Vagina (tissue), 2 donors: ENCODE measurements at regions not wholly inside any gene's neighbourhood (a gene's known extent, or its start where the extent isn't known, plus 50 kb on each side); places are given as distances from the start of the nearest gene placed in this dataset.

Source experiments
- DNase-seq, 2 donors: peaks; one replicate each; pipeline ENCODE4 v3.0.0-alpha.2; 2017; ENCODE audit errors: extremely low spot score in 2 of 2
- H3K27ac ChIP-seq: fragments of 200-600 bp; sonication (generic); one replicate; pipeline ENCODE4 v1.5.1; 2019
- H3K27me3 ChIP-seq: fragments of 200-600 bp; sonication (generic); one replicate; pipeline ENCODE4 v1.5.1; 2019
- H3K36me3 ChIP-seq, 2 donors: fragments of 200-600 bp; sonication (generic); one replicate each; pipeline ENCODE4 v1.5.1; 2017 to 2019
- H3K4me1 ChIP-seq: fragments of 200-600 bp; sonication (generic); one replicate; pipeline ENCODE4 v1.5.1; 2019
- H3K4me3 ChIP-seq, 2 donors: fragments of 200-600 bp; sonication (generic); 1 replicate in 1 of 2; 2 replicates in 1 of 2; pipeline ENCODE4 v1.5.1; 2016 to 2019
- H3K9me3 ChIP-seq: fragments of 200-600 bp; sonication (generic); one replicate; pipeline ENCODE4 v1.5.1; 2019
- CTCF ChIP-seq, 3 experiments: fragments of 450-650 bp in 2 of 3; fragments of 200-600 bp in 1 of 3; sonication (generic) in 1 of 3; IDR thresholded peaks; one replicate each; pipeline ENCODE4 v1.5.1; 2017 to 2019; ENCODE audit warnings: antibody characterized with exemption in 3 of 3, mild to moderate bottlenecking in 2 of 3, moderate library complexity in 2 of 3
- POLR2A ChIP-seq, 2 donors: fragments of 450-650 bp; IDR thresholded peaks; one replicate each; pipeline ENCODE4 v1.6.1; 2017; ENCODE audit warnings: antibody characterized with exemption in 2 of 2, mild to moderate bottlenecking in 2 of 2, moderate library complexity in 2 of 2
- POLR2AphosphoS5 ChIP-seq, 2 donors: sonication (generic); formaldehyde crosslinking; IDR thresholded peaks; one replicate each; pipeline ENCODE4 v1.9.0; 2017; ENCODE audit warnings: antibody characterized with exemption in 2 of 2, mild to moderate bottlenecking in 2 of 2, low read depth in 1 of 2; ENCODE audit not compliant: insufficient read depth in 1 of 2
- intact Hi-C: fragments of 100-400 bp; cut with DNase I; formaldehyde crosslinking; loops from one replicate; pipeline ENCODE4 v1.15.1; 2023

- Histone ChIP-seq H3K4me3 (no peak overlapping the region), H3K9me3 (no peaks in the 10 kb centered on the region), H3K4me1 (no peaks in the 10 kb centered on the region), H3K27me3 (no peaks in the 10 kb centered on the region), H3K27ac (no peak overlapping the region), H3K36me3 (no peaks in the 10 kb centered on the region)
- no peak for DNase-seq
- no peak for TF ChIP-seq POLR2AphosphoS5 (IDR thresholded peaks at IDR 0.05; ENCODE audit: insufficient read depth in 1 of 2, low read depth in 1 of 2)
- no peak for TF ChIP-seq CTCF (IDR thresholded peaks at IDR 0.05)
- no peak for TF ChIP-seq POLR2A (IDR thresholded peaks at IDR 0.05)
- intact Hi-C loops = no loop called here
These were observed 610.0 kb upstream of the LMO3 start for GRCh38 chr12:17215759-17216570.

- H3K9me3 ChIP-seq = no peaks in the 10 kb centered on the region
- H3K27ac ChIP-seq = no peak overlapping the region
- H3K4me1 ChIP-seq = no peaks in the 10 kb centered on the region
- TF ChIP-seq POLR2AphosphoS5 (IDR thresholded peaks at IDR 0.05; ENCODE audit: insufficient read depth in 1 of 2, low read depth in 1 of 2) = no peak
- TF ChIP-seq CTCF (IDR thresholded peaks at IDR 0.05) = no peak
- TF ChIP-seq POLR2A (IDR thresholded peaks at IDR 0.05) = no peak
- H3K27me3 ChIP-seq = no peaks in the 10 kb centered on the region
- DNase-seq = no peak
- H3K36me3 ChIP-seq = no peaks in the 10 kb centered on the region
- intact Hi-C loops = no loop called here
- no peak overlapping the region for H3K4me3 ChIP-seq
These were observed 609.0 kb upstream of the LMO3 start for GRCh38 chr12:17214929-17215328.

GRCh38 chr12:17206553-17206952 is 600.6 kb upstream of the LMO3 start:
- intact Hi-C loops = no loop called here
- Histone ChIP-seq H3K9me3 (no peaks in the 10 kb centered on the region), H3K27ac (no peak overlapping the region), H3K27me3 (no peaks in the 10 kb centered on the region), H3K36me3 (no peaks in the 10 kb centered on the region), H3K4me3 (no peak overlapping the region), H3K4me1 (no peaks in the 10 kb centered on the region)
- no peak for DNase-seq
- no peak for TF ChIP-seq POLR2AphosphoS5 (IDR thresholded peaks at IDR 0.05; ENCODE audit: insufficient read depth in 1 of 2, low read depth in 1 of 2)
- no peak for TF ChIP-seq POLR2A (IDR thresholded peaks at IDR 0.05)
- no peak for TF ChIP-seq CTCF (IDR thresholded peaks at IDR 0.05)

- no peak overlapping the region for H3K27ac ChIP-seq
- no peak for DNase-seq
- intact Hi-C loops = no loop called here
These were observed 598.5 kb upstream of the LMO3 start for GRCh38 chr12:17204289-17205054.

More at GRCh38 chr12:17204289-17205054, 598.5 kb upstream of the LMO3 start:
- Histone ChIP-seq H3K4me1 (no peaks in the 10 kb centered on the region), H3K27me3 (no peaks in the 10 kb centered on the region), H3K36me3 (no peaks in the 10 kb centered on the region), H3K4me3 (no peak overlapping the region), H3K9me3 (no peaks in the 10 kb centered on the region)
- no peak for TF ChIP-seq POLR2AphosphoS5 (IDR thresholded peaks at IDR 0.05; ENCODE audit: insufficient read depth in 1 of 2, low read depth in 1 of 2)
- no peak for TF ChIP-seq CTCF (IDR thresholded peaks at IDR 0.05)
- no peak for TF ChIP-seq POLR2A (IDR thresholded peaks at IDR 0.05)
